HEK293 (cell line): ENCODE measurements at regions not wholly inside any gene's neighbourhood (a gene's known extent, or its start where the extent isn't known, plus 50 kb on each side); places are given as distances from the start of the nearest gene placed in this dataset.

ENCODE experiments used
- CTCF ChIA-PET: fragments of 350-600 bp; formaldehyde crosslinking; extraction: SDS; loops from one replicate; lab custom pipeline; 2021; ENCODE audit warnings: antibody characterized with exemption; lab: Yijun Ruan, JAX
- POLR2A ChIA-PET: fragments of 300-600 bp; formaldehyde crosslinking; extraction: SDS; loops from one replicate; lab custom pipeline; 2020; ENCODE audit warnings: antibody characterized with exemption, inconsistent platforms; lab: Yijun Ruan, JAX
- H3K27ac ChIP-seq: fragments of 200-500 bp; sonication (Bioruptor generic); 2 replicates; pipeline ENCODE4 v1.5.1; 2014; ENCODE audit warnings: low read depth, low read length, control low read depth, inconsistent platforms; ENCODE audit errors: extremely low read depth
- H3K36me3 ChIP-seq, 2 experiments: fragments of 200-500 bp in 1 of 2; sonication (Bioruptor generic) in 1 of 2; 1 replicate in 1 of 2; 2 replicates in 1 of 2; pipeline ENCODE4 v1.5.1; 2014 to 2017; ENCODE audit warnings: inconsistent platforms in 2 of 2, low read length in 2 of 2; ENCODE audit not compliant: control insufficient read depth in 2 of 2, insufficient read depth in 1 of 2
- H3K4me1 ChIP-seq: fragments of 200-500 bp; sonication (Bioruptor generic); 2 replicates; pipeline ENCODE4 v1.5.1; 2014; ENCODE audit warnings: mild to moderate bottlenecking, low read length, inconsistent platforms; ENCODE audit not compliant: control insufficient read depth, insufficient read depth
- H3K4me3 ChIP-seq: 2 replicates; pipeline ENCODE4 v1.5.1; 2011; ENCODE audit warnings: low read depth, mild to moderate bottlenecking, control low read depth, low read length, moderate library complexity
- H3K9me3 ChIP-seq: fragments of 200-500 bp; sonication (Bioruptor generic); 2 replicates; pipeline ENCODE4 v1.5.1; 2014; ENCODE audit warnings: low read depth, low read length, inconsistent platforms; ENCODE audit not compliant: control insufficient read depth, insufficient read depth
- CTCF ChIP-seq: fragments of 450-650 bp; formaldehyde crosslinking; IDR thresholded peaks from 2 replicates; pipeline ENCODE4 v1.5.1; 2016; ENCODE audit warnings: missing biosample characterization, missing genetic modification characterization
- GLI2 ChIP-seq: fragments of 450-650 bp; formaldehyde crosslinking; IDR thresholded peaks from 2 replicates; pipeline ENCODE4; 2017; ENCODE audit warnings: missing biosample characterization, missing genetic modification characterization, low read depth, borderline replicate concordance
- KLF8 ChIP-seq: fragments of 450-650 bp; formaldehyde crosslinking; IDR thresholded peaks from 2 replicates; pipeline ENCODE4 v1.5.1; 2016; ENCODE audit warnings: missing biosample characterization, missing genetic modification characterization
- OSR2 ChIP-seq: fragments of 450-650 bp; formaldehyde crosslinking; IDR thresholded peaks from 2 replicates; pipeline ENCODE4 v1.5.1; 2016; ENCODE audit warnings: missing biosample characterization, missing genetic modification characterization
- PRDM6 ChIP-seq: fragments of 450-650 bp; formaldehyde crosslinking; IDR thresholded peaks from 2 replicates; pipeline ENCODE4 v1.5.1; 2017; ENCODE audit warnings: missing biosample characterization, missing genetic modification characterization
- SALL2 ChIP-seq: fragments of 450-650 bp; formaldehyde crosslinking; IDR thresholded peaks from 2 replicates; pipeline ENCODE4 v1.5.0; 2017; ENCODE audit warnings: missing biosample characterization, mild to moderate bottlenecking, missing genetic modification characterization, borderline replicate concordance
- SCRT1 ChIP-seq: fragments of 450-650 bp; formaldehyde crosslinking; IDR thresholded peaks from 2 replicates; pipeline ENCODE4 v1.5.1; 2016; ENCODE audit warnings: missing biosample characterization, missing genetic modification characterization, borderline replicate concordance
- TCF7L2 ChIP-seq: IDR thresholded peaks from 2 replicates; pipeline ENCODE4 v1.6.1; 2011; ENCODE audit warnings: low read depth, mild to moderate bottlenecking, inconsistent platforms, low read length, moderate library complexity, borderline replicate concordance
- ZBTB7A ChIP-seq: fragments of 450-650 bp; formaldehyde crosslinking; IDR thresholded peaks from 2 replicates; pipeline ENCODE4 v1.5.1; 2016; ENCODE audit warnings: low read depth, missing biosample characterization, missing genetic modification characterization
- ZNF169 ChIP-seq: fragments of 450-650 bp; formaldehyde crosslinking; IDR thresholded peaks from 2 replicates; pipeline ENCODE4 v1.5.1; 2016; ENCODE audit warnings: missing biosample characterization, missing genetic modification characterization
- ZNF24 ChIP-seq: fragments of 450-650 bp; formaldehyde crosslinking; IDR thresholded peaks from 2 replicates; pipeline ENCODE4 v1.5.1; 2016; ENCODE audit warnings: missing biosample characterization, missing genetic modification characterization
- ZNF26 ChIP-seq: fragments of 450-650 bp; formaldehyde crosslinking; IDR thresholded peaks from 2 replicates; pipeline ENCODE4 v1.5.1; 2016; ENCODE audit warnings: missing biosample characterization, missing genetic modification characterization
- ZNF416 ChIP-seq: fragments of 450-650 bp; formaldehyde crosslinking; IDR thresholded peaks from 2 replicates; pipeline ENCODE4 v1.5.1; 2016; ENCODE audit warnings: missing biosample characterization, missing genetic modification characterization
- ZNF426 ChIP-seq: fragments of 450-650 bp; formaldehyde crosslinking; IDR thresholded peaks from 2 replicates; pipeline ENCODE4 v1.5.1; 2017; ENCODE audit warnings: missing biosample characterization, missing genetic modification characterization, mild to moderate bottlenecking, inconsistent platforms, moderate library complexity
- ZNF510 ChIP-seq: fragments of 450-650 bp; formaldehyde crosslinking; IDR thresholded peaks from 2 replicates; pipeline ENCODE4 v1.5.1; 2018; ENCODE audit warnings: mild to moderate bottlenecking, missing genetic modification characterization, missing biosample characterization; ENCODE audit not compliant: insufficient replicate concordance
- ZNF561 ChIP-seq: fragments of 450-650 bp; IDR thresholded peaks from 2 replicates; pipeline ENCODE4 v1.5.1; 2018; ENCODE audit warnings: missing biosample characterization, missing genetic modification characterization, borderline replicate concordance
- ZNF596 ChIP-seq: fragments of 450-650 bp; IDR thresholded peaks from 2 replicates; pipeline ENCODE4 v1.5.0; 2018; ENCODE audit warnings: missing biosample characterization, mild to moderate bottlenecking, missing genetic modification characterization, moderate library complexity
- ZNF791 ChIP-seq: fragments of 450-650 bp; formaldehyde crosslinking; IDR thresholded peaks from 2 replicates; pipeline ENCODE4 v1.5.1; 2016; ENCODE audit warnings: missing biosample characterization, missing genetic modification characterization
- ZNF792 ChIP-seq: fragments of 450-650 bp; formaldehyde crosslinking; IDR thresholded peaks from 2 replicates; pipeline ENCODE4 v1.5.1; 2016; ENCODE audit warnings: missing biosample characterization, missing genetic modification characterization
- ZSCAN23 ChIP-seq: fragments of 450-650 bp; formaldehyde crosslinking; IDR thresholded peaks from 2 replicates; pipeline ENCODE4 v1.5.1; 2016; ENCODE audit warnings: missing biosample characterization, missing genetic modification characterization

- no peaks in the 10 kb centered on the region for H3K4me1 ChIP-seq
- no peaks in the 10 kb centered on the region for H3K9me3 ChIP-seq
- TF ChIP-seq ZNF426 (tag by site-specific recombination) (no peak), ZNF169 (tag by site-specific recombination) (no peak), ZNF561 (tag by site-specific recombination) (no peak), ZNF791 (tag by site-specific recombination) (no peak), PRDM6 (no peak), OSR2 (tag by site-specific recombination) (no peak), ZNF26 (tag by site-specific recombination) (no peak)
- H3K4me3 ChIP-seq: no peak overlapping the region
- ChIA-PET CTCF (no interaction called here), POLR2A (no interaction called here)
- no peaks in the 10 kb centered on the region for H3K36me3 ChIP-seq
- H3K27ac ChIP-seq: no peak overlapping the region
Measured at GRCh38 chr1:69077633-69078032, 490.1 kb upstream of the LRRC7 start.

- Histone ChIP-seq H3K27ac (no peak overlapping the region), H3K4me3 (no peak overlapping the region), H3K4me1 (no peaks in the 10 kb centered on the region), H3K9me3 (no peaks in the 10 kb centered on the region), H3K36me3 (no peaks in the 10 kb centered on the region)
- TF ChIP-seq GLI2 (no peak), ZNF510 (tag by site-specific recombination) (no peak), ZBTB7A (tag by site-specific recombination) (no peak), ZNF791 (tag by site-specific recombination) (no peak), CTCF (tag by site-specific recombination) (no peak), TCF7L2 (no peak), KLF8 (tag by site-specific recombination) (no peak), ZNF24 (tag by site-specific recombination) (no peak), SCRT1 (tag by site-specific recombination) (no peak), SALL2 (tag by site-specific recombination) (no peak), ZNF596 (no peak), ZNF416 (tag by site-specific recombination) (no peak), ZSCAN23 (tag by site-specific recombination) (no peak), ZNF792 (tag by site-specific recombination) (no peak)
- ChIA-PET CTCF (no interaction called here), POLR2A (no interaction called here)
Measured at GRCh38 chr1:69081668-69082067, 486.1 kb upstream of the LRRC7 start.
